ENCODE measurements at regions not wholly inside any gene's neighbourhood (a gene's known extent, or its start where the extent isn't known, plus 50 kb on each side); places are given as distances from the start of the nearest gene placed in this dataset.
A peak's percentile ranks its signal among the peaks of the same experiment; 100 is the strongest.

GRCh38 chr11:11076879-11077278, 219.0 kb upstream of the ZBED5 start:
- in situ Hi-C loops (cut with MboI) = no loop called here
- no peak overlapping the region for H2AFZ ChIP-seq
- no peaks in the 10 kb centered on the region for H3K36me3 ChIP-seq (ENCODE audit: low read depth)
- no peaks in the 10 kb centered on the region for H3K9me2 ChIP-seq (ENCODE audit: insufficient read depth)
- no peaks in the 10 kb centered on the region for H4K20me1 ChIP-seq (ENCODE audit: insufficient read depth)
- no peak overlapping the region for H3K27ac ChIP-seq
- H3K4me1 ChIP-seq (ENCODE audit: insufficient read depth) = no peaks in the 10 kb centered on the region
- no peaks in the 10 kb centered on the region for H3F3A ChIP-seq (ENCODE audit: insufficient read depth)
- no peak for TF ChIP-seq EZH2 (IDR thresholded peaks at IDR 0.05; ENCODE audit: insufficient read depth, poor library complexity, severe bottlenecking)
- no peak for TF ChIP-seq EZH2phosphoT487 (IDR thresholded peaks at IDR 0.05; ENCODE audit: insufficient read depth, low read depth)
- DNase-seq = no peak
- no peaks in the 10 kb centered on the region for H3K79me2 ChIP-seq (ENCODE audit: insufficient read depth)
- H3K9ac ChIP-seq = no peak overlapping the region
- no peak overlapping the region for H3K4me3 ChIP-seq
- H3K27me3 ChIP-seq (replicated peaks; ENCODE audit: insufficient read depth) = peaks cover 51% of the 10 kb centered on the region
- H3K4me2 ChIP-seq (ENCODE audit: unreplicated experiment) = no peak overlapping the region
- no peaks in the 10 kb centered on the region for H3K9me3 ChIP-seq (ENCODE audit: low read depth)
- WGBS, 2 experiments (ENCODE audit: low coverage in 1 of 2, low lambda C conversion rate in 2 of 2, missing lambda C conversion rate in 2 of 2) = 58 to 61% methylated on average over 6 of the region's 6 CpGs

- no peak for TF ChIP-seq EZH2phosphoT487 (IDR thresholded peaks at IDR 0.05; ENCODE audit: insufficient read depth, low read depth)
- H3K9me3 ChIP-seq (ENCODE audit: low read depth) = no peaks in the 10 kb centered on the region
- no peak overlapping the region for H2AFZ ChIP-seq
- H3K36me3 ChIP-seq (ENCODE audit: low read depth) = no peaks in the 10 kb centered on the region
- no peaks in the 10 kb centered on the region for H3K4me1 ChIP-seq (ENCODE audit: insufficient read depth)
- in situ Hi-C loops (cut with MboI) = no loop called here
- H3F3A ChIP-seq (ENCODE audit: insufficient read depth) = no peaks in the 10 kb centered on the region
- no peak for DNase-seq
- no peaks in the 10 kb centered on the region for H3K79me2 ChIP-seq (ENCODE audit: insufficient read depth)
- H3K9me2 ChIP-seq (ENCODE audit: insufficient read depth) = no peaks in the 10 kb centered on the region
- H3K4me3 ChIP-seq = no peak overlapping the region
- 56 to 57% methylated on average over 4 of the region's 4 CpGs for WGBS, 2 experiments (ENCODE audit: low coverage in 1 of 2, low lambda C conversion rate in 2 of 2, missing lambda C conversion rate in 2 of 2)
- no peaks in the 10 kb centered on the region for H4K20me1 ChIP-seq (ENCODE audit: insufficient read depth)
- no peak overlapping the region for H3K9ac ChIP-seq
- no peak overlapping the region for H3K27ac ChIP-seq
- peaks cover 50% of the 10 kb centered on the region for H3K27me3 ChIP-seq (replicated peaks; ENCODE audit: insufficient read depth)
- no peak overlapping the region for H3K4me2 ChIP-seq (ENCODE audit: unreplicated experiment)
Measured at GRCh38 chr11:11076276-11076675, 218.4 kb upstream of the ZBED5 start.

GRCh38 chr11:11075515-11076171, 217.8 kb upstream of the ZBED5 start:
- no peaks in the 10 kb centered on the region for H3F3A ChIP-seq (ENCODE audit: insufficient read depth)
- no peak for TF ChIP-seq EZH2 (IDR thresholded peaks at IDR 0.05; ENCODE audit: insufficient read depth, poor library complexity, severe bottlenecking)
- H2AFZ ChIP-seq = no peak overlapping the region
- no peaks in the 10 kb centered on the region for H4K20me1 ChIP-seq (ENCODE audit: insufficient read depth)
- no peak overlapping the region for H3K4me2 ChIP-seq (ENCODE audit: unreplicated experiment)
- no peak overlapping the region for H3K4me3 ChIP-seq
- peaks cover 49% of the 10 kb centered on the region for H3K27me3 ChIP-seq (replicated peaks; ENCODE audit: insufficient read depth)
- no peaks in the 10 kb centered on the region for H3K36me3 ChIP-seq (ENCODE audit: low read depth)
- H3K79me2 ChIP-seq (ENCODE audit: insufficient read depth) = no peaks in the 10 kb centered on the region
- no peak overlapping the region for H3K27ac ChIP-seq
- H3K4me1 ChIP-seq (ENCODE audit: insufficient read depth) = no peaks in the 10 kb centered on the region
- DNase-seq = peak; percentile 4
- in situ Hi-C loops (cut with MboI) = no loop called here
- H3K9me3 ChIP-seq (ENCODE audit: low read depth) = no peaks in the 10 kb centered on the region
- no peak overlapping the region for H3K9ac ChIP-seq
- WGBS, 2 experiments (ENCODE audit: low coverage in 1 of 2, low lambda C conversion rate in 2 of 2, missing lambda C conversion rate in 2 of 2) = 50% methylated on average over 6 of the region's 6 CpGs
- no peaks in the 10 kb centered on the region for H3K9me2 ChIP-seq (ENCODE audit: insufficient read depth)

- in situ Hi-C loops (cut with MboI) = no loop called here
- Histone ChIP-seq H3K27ac (no peak overlapping the region), H4K20me1 (ENCODE audit: insufficient read depth) (no peaks in the 10 kb centered on the region), H3K4me3 (no peak overlapping the region), H3K4me1 (ENCODE audit: insufficient read depth) (no peaks in the 10 kb centered on the region), H3F3A (ENCODE audit: insufficient read depth) (no peaks in the 10 kb centered on the region), H3K79me2 (ENCODE audit: insufficient read depth) (no peaks in the 10 kb centered on the region), H3K9me3 (ENCODE audit: low read depth) (no peaks in the 10 kb centered on the region), H3K9me2 (ENCODE audit: insufficient read depth) (no peaks in the 10 kb centered on the region), H2AFZ (no peak overlapping the region), H3K9ac (no peak overlapping the region), H3K36me3 (ENCODE audit: low read depth) (no peaks in the 10 kb centered on the region), H3K4me2 (ENCODE audit: unreplicated experiment) (no peak overlapping the region), H3K27me3 (replicated peaks; ENCODE audit: insufficient read depth) (peaks cover 48% of the 10 kb centered on the region)
- no peak for TF ChIP-seq EZH2 (IDR thresholded peaks at IDR 0.05; ENCODE audit: insufficient read depth, poor library complexity, severe bottlenecking)
- TF ChIP-seq EZH2phosphoT487 (IDR thresholded peaks at IDR 0.05; ENCODE audit: insufficient read depth, low read depth) = no peak
- 63 to 65% methylated on average over 11 of the region's 11 CpGs for WGBS, 2 experiments (ENCODE audit: low coverage in 1 of 2, low lambda C conversion rate in 2 of 2, missing lambda C conversion rate in 2 of 2)
- no peak for DNase-seq
Measured at GRCh38 chr11:11074686-11075335, 217.0 kb upstream of the ZBED5 start.

Measured in GM23248 (cell line).